Ishikawa (cell line): ENCODE measurements at regions not wholly inside any gene's neighbourhood (a gene's known extent, or its start where the extent isn't known, plus 50 kb on each side); places are given as distances from the start of the nearest gene placed in this dataset.

Experiments
- CEBPB ChIP-seq: IDR thresholded peaks from 2 replicates; pipeline ENCODE4 v1.6.1; 2012
- CREB1 ChIP-seq: IDR thresholded peaks from 2 replicates; pipeline ENCODE4 v1.6.1; 2012; ENCODE audit warnings: low read depth
- EGR1 ChIP-seq: IDR thresholded peaks from 2 replicates; pipeline ENCODE4 v1.6.1; 2012
- EP300 ChIP-seq: IDR thresholded peaks from 2 replicates; pipeline ENCODE4 v1.6.1; 2012; ENCODE audit warnings: borderline replicate concordance
- FOXM1 ChIP-seq: IDR thresholded peaks from 2 replicates; pipeline ENCODE4 v1.6.1; 2012; ENCODE audit warnings: low read depth, borderline replicate concordance
- MAX ChIP-seq: IDR thresholded peaks from 2 replicates; pipeline ENCODE4 v1.6.1; 2012
- NFIC ChIP-seq: IDR thresholded peaks from 2 replicates; pipeline ENCODE4 v1.6.1; 2012
- RAD21 ChIP-seq: IDR thresholded peaks from 2 replicates; pipeline ENCODE4 v1.6.1; 2012; ENCODE audit warnings: low read depth
- REST ChIP-seq: IDR thresholded peaks from 2 replicates; pipeline ENCODE4 v1.6.1; 2012; ENCODE audit warnings: low read depth, mild to moderate bottlenecking
- TAF1 ChIP-seq: IDR thresholded peaks from 2 replicates; pipeline ENCODE4 v1.6.1; 2012; ENCODE audit warnings: low read depth, mild to moderate bottlenecking
- TCF12 ChIP-seq: IDR thresholded peaks from 2 replicates; pipeline ENCODE4 v1.6.1; 2012; ENCODE audit warnings: low read depth
- TEAD4 ChIP-seq: IDR thresholded peaks from 2 replicates; pipeline ENCODE4 v1.6.1; 2012
- USF1 ChIP-seq: IDR thresholded peaks from 2 replicates; pipeline ENCODE4 v1.6.1; 2012
- YY1 ChIP-seq: IDR thresholded peaks from 2 replicates; pipeline ENCODE4 v1.6.1; 2012; ENCODE audit warnings: low read depth
- ZBTB7A ChIP-seq: IDR thresholded peaks from 2 replicates; pipeline ENCODE4 v1.6.1; 2012; ENCODE audit warnings: low read depth

GRCh38 chr7:82696631-82697030 is 253.1 kb upstream of the CACNA2D1 start:
- TF ChIP-seq TEAD4 (no peak), TCF12 (no peak), FOXM1 (no peak), TAF1 (no peak), CREB1 (no peak), EGR1 (no peak), NFIC (no peak), MAX (no peak), USF1 (no peak), RAD21 (no peak), ZBTB7A (no peak), REST (no peak), EP300 (no peak)

GRCh38 chr7:82694022-82694421 is 250.4 kb upstream of the CACNA2D1 start:
- TF ChIP-seq FOXM1 = no peak
- no peak for TF ChIP-seq YY1
- TF ChIP-seq TEAD4 = no peak
- no peak for TF ChIP-seq EGR1
- TF ChIP-seq ZBTB7A = no peak
- no peak for TF ChIP-seq REST
- TF ChIP-seq TCF12 = no peak
- no peak for TF ChIP-seq TAF1
- TF ChIP-seq RAD21 = no peak
- TF ChIP-seq USF1 = no peak
- TF ChIP-seq NFIC = no peak
- TF ChIP-seq CREB1 = no peak
- no peak for TF ChIP-seq EP300
- no peak for TF ChIP-seq CEBPB
- TF ChIP-seq MAX = no peak

GRCh38 chr7:82690929-82691328 is 247.4 kb upstream of the CACNA2D1 start:
- TF ChIP-seq RAD21 (no peak), MAX (no peak), NFIC (no peak), USF1 (no peak), REST (no peak), CREB1 (no peak), TAF1 (no peak)

- TF ChIP-seq TAF1 = no peak
- TF ChIP-seq USF1 = no peak
- TF ChIP-seq MAX = no peak
- no peak for TF ChIP-seq CREB1
- TF ChIP-seq TCF12 = no peak
- no peak for TF ChIP-seq FOXM1
- TF ChIP-seq ZBTB7A = no peak
- TF ChIP-seq CEBPB = no peak
- no peak for TF ChIP-seq TEAD4
- TF ChIP-seq EP300 = no peak
These were observed 241.6 kb upstream of the CACNA2D1 start for GRCh38 chr7:82685214-82685613.
